GM20000 (cell line): ENCODE measurements at regions not wholly inside any gene's neighbourhood (a gene's known extent, or its start where the extent isn't known, plus 50 kb on each side); places are given as distances from the start of the nearest gene placed in this dataset.

Experiments used
- DNase-seq: peaks from one replicate; pipeline ENCODE4 v3.0.0; 2012; ENCODE audit warnings: low spot score
- TF ChIP-seq, protein P1 (sequence below): IDR thresholded peaks from 2 replicates; pipeline ENCODE4 v1.5.1; 2012; ENCODE audit warnings: mild to moderate bottlenecking, control low read depth; ENCODE audit errors: extremely low read depth, missing control alignments

DNA sequence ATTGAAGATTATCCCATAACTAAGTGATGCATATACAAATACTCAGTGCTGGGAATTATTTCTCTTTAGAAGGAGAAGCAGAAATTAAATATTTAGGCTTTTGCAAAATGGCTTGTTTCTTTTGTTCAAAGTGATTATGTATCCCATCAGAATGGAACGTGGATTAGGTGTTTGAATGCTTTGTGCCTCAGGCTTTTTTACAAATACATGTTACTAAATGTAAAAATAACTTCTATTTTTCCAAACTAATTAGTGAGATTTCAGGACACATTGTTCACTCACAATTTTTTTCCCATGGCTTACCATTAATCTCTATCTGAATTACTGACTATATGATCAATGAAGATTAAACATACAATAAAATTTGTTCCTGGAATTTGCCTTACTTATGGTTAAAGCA lies 925.9 kb upstream of the CITED2 start:
- TF ChIP-seq, protein P1, sequence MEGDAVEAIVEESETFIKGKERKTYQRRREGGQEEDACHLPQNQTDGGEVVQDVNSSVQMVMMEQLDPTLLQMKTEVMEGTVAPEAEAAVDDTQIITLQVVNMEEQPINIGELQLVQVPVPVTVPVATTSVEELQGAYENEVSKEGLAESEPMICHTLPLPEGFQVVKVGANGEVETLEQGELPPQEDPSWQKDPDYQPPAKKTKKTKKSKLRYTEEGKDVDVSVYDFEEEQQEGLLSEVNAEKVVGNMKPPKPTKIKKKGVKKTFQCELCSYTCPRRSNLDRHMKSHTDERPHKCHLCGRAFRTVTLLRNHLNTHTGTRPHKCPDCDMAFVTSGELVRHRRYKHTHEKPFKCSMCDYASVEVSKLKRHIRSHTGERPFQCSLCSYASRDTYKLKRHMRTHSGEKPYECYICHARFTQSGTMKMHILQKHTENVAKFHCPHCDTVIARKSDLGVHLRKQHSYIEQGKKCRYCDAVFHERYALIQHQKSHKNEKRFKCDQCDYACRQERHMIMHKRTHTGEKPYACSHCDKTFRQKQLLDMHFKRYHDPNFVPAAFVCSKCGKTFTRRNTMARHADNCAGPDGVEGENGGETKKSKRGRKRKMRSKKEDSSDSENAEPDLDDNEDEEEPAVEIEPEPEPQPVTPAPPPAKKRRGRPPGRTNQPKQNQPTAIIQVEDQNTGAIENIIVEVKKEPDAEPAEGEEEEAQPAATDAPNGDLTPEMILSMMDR: no peak
- DNase-seq: no peak

DNA sequence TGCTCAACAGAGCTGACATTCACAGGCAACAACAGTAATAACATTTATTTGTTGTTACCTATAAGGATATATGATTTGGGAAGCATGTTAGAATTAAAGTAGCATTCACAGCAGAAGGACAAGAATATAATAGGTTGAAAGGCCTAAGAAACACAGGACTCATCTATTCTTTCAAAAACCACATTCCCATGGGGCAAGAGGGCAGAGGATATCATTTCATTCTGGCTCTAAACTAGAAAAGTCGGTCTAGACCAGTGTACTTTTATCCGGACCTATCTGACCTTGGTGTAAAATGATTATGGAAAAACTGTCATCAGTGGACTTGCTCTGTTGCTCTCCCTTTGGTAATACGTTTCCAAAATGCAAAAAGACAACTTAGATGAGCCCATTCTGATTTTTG lies 914.7 kb upstream of the CITED2 start:
- DNase-seq: no peak
- TF ChIP-seq, protein P1: no peak

DNA sequence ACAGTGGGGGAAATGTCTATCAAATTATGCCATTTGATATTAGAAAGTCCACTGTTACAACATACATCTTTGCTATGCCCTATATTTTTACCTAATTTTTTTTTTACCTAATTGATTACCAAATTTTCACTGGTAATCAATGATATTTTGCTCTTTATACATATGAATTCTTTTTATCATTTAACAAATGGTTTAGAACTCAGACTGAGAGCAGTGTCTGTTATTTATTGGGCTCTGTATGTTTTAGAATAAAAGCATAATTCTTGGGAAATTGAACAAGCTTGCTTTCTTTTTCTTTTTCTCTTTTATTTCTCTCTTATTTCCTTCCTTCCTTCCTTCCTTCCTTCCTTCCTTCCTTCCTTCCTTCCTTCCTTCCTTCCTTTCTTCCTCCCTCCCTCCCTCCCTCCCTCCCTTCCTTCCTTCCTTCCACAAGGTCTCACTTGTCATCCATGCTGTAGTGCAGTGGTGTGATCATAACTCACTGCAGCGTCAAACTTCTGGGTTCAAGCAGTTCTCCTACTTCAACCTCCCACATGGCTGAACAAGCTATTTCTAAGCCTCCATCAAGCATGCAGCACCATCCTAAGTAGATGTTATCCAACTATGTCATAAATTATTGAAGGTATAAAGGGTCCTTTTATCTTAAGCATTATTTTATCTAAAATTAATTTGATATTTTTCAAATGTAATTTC lies 911.7 kb upstream of the CITED2 start:
- TF ChIP-seq, protein P1: no peak
- DNase-seq: no peak

DNA sequence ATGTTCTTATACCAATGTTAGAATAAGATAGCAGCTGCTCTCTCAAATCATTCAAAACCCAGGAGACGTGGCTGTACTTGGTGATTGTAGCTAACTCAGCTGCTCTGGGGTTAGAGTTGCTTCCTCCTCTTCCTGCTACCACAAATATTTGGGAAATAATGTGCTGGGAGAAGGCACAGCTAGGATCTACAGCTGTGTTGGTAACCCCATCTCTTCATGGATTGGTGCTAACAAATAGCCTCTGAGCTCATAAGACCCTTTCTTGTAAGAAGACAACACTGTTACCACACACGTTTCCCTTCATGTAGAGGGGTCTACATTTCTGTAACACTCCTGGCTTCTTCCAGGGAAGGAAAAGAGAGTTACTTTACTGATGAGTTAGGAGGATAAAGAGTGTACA lies 911.0 kb upstream of the CITED2 start:
- no peak for DNase-seq
- TF ChIP-seq, protein P1: no peak

DNA sequence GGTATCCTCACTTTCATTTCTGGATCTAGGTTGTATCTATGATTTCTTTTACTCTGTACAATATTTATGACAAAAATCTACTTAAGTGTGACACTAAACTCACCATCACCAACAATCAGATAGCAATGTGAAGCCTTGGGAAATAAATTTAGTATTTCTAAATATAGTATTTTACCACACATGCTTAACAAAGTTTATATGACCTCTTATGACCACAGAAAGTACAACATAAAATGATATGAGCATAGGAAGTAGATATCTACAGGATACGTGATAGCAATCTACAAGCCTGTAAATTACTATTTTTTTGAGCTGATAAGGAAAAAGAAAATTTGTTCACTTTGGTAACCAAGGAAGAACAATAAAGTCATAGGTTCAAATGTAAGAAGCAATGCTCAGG lies 910.4 kb upstream of the CITED2 start:
- no peak for DNase-seq
- TF ChIP-seq, protein P1: no peak

DNA sequence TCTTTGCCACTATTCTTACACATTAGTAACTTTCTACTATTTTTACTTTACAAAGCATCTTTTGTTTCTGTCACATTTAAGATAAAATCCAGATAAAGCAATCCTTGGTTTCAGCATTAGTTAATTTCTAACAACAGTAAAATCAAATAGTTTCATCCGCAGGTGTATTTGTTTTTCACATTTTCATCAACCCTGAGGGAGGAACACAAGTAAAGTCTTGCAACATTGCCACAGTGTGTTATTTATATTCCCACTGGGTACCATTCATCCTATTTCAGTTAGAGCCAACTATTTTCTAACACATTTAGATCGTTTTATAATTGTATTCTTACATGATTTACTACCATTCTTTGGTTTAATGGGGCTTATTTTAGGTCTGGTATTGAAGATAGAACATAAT lies 908.7 kb upstream of the CITED2 start:
- TF ChIP-seq, protein P1: no peak
- DNase-seq: no peak

DNA sequence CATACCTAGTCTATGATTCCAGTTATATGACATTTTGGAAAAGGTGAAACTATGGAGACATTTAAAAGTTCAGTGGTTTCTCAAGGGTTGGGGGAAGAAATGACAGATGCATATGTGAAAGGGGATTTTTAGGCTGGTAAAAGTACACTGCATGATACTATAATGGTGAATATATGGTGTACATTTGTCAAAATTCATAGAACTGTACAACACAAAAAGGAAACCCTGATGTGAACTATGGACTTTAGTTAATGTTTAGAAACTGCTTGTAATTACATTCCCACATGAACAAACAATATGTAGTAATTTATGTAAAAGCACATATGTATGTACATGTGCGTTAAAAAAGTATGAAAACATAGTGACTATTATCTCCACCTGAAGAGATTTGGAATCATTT lies 907.3 kb upstream of the CITED2 start:
- DNase-seq: no peak
- TF ChIP-seq, protein P1: no peak
